GM10248 (cell line): ENCODE measurements at regions not wholly inside any gene's neighbourhood (a gene's known extent, or its start where the extent isn't known, plus 50 kb on each side); places are given as distances from the start of the nearest gene placed in this dataset.

Experiments used
- CTCF ChIA-PET: fragments of 300-600 bp; sonication (Branson Sonifier 250); formaldehyde crosslinking; extraction: SDS; loops from one replicate; lab custom pipeline; 2021; ENCODE audit warnings: antibody characterized with exemption; lab: Yijun Ruan, JAX
- POLR2A ChIA-PET: fragments of 350-650 bp; sonication (Branson Sonifier 250); formaldehyde crosslinking; extraction: SDS; loops from one replicate; lab custom pipeline; 2020; ENCODE audit warnings: antibody characterized with exemption; lab: Yijun Ruan, JAX
- DNase-seq: peaks from one replicate; pipeline ENCODE4 v3.0.0; 2012; ENCODE audit errors: extremely low spot score
- TF ChIP-seq, protein P1 (sequence below): IDR thresholded peaks from 2 replicates; pipeline ENCODE4 v1.5.1; 2012; ENCODE audit warnings: mild to moderate bottlenecking, low read depth; ENCODE audit errors: extremely low read depth, missing control alignments, control extremely low read depth

DNA sequence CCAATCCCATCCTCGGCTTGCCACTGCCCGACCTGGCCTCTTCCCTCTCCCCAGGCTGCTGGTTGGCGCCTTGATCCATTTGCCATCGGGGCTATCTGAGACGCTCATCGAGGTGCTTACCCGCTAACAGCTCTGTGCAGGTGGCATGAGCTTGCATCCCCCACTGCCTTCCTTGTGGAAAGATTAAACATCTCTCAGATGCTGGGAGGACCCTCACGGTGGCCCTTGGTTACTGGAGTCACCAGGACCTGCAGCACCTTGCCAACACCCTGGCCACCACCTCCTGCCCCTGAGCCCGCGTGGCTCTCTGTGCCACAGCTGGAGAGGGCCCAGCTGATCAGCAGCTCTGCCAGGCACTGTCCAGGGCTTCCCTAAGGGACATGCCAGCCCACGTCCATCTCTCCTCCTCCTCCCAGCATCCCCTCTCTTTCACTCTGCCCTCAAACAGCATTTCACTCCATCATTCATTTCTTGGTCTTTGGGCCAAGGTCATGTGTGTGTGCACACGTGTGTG lies 249.6 kb downstream of the RBFOX3 start:
- TF ChIP-seq, protein P1, sequence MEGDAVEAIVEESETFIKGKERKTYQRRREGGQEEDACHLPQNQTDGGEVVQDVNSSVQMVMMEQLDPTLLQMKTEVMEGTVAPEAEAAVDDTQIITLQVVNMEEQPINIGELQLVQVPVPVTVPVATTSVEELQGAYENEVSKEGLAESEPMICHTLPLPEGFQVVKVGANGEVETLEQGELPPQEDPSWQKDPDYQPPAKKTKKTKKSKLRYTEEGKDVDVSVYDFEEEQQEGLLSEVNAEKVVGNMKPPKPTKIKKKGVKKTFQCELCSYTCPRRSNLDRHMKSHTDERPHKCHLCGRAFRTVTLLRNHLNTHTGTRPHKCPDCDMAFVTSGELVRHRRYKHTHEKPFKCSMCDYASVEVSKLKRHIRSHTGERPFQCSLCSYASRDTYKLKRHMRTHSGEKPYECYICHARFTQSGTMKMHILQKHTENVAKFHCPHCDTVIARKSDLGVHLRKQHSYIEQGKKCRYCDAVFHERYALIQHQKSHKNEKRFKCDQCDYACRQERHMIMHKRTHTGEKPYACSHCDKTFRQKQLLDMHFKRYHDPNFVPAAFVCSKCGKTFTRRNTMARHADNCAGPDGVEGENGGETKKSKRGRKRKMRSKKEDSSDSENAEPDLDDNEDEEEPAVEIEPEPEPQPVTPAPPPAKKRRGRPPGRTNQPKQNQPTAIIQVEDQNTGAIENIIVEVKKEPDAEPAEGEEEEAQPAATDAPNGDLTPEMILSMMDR: no peak
- no peak for DNase-seq
- ChIA-PET POLR2A (no interaction called here), CTCF (no interaction called here)

DNA sequence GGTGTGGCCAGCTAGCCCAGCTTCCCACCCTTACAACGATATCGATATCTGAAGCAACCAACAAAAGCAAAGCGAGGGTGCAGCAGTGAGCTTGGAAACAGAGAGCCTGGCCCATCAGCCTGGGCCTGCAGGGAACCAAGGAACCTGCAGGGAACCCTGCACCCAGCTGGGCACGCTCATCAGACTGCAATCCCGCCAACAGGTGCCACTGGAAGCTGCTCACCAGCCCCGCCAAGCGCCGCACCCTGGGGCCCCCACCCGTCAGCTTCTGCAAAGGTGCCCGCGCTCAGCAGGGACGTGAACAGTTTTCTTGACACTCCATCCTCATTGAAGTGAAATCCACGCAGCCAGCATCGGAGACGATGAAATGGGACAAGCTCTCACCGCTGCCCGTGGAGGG lies 250.7 kb downstream of the RBFOX3 start:
- no peak for DNase-seq
- ChIA-PET POLR2A (no interaction called here), CTCF (no interaction called here)
- TF ChIP-seq, protein P1: no peak

DNA sequence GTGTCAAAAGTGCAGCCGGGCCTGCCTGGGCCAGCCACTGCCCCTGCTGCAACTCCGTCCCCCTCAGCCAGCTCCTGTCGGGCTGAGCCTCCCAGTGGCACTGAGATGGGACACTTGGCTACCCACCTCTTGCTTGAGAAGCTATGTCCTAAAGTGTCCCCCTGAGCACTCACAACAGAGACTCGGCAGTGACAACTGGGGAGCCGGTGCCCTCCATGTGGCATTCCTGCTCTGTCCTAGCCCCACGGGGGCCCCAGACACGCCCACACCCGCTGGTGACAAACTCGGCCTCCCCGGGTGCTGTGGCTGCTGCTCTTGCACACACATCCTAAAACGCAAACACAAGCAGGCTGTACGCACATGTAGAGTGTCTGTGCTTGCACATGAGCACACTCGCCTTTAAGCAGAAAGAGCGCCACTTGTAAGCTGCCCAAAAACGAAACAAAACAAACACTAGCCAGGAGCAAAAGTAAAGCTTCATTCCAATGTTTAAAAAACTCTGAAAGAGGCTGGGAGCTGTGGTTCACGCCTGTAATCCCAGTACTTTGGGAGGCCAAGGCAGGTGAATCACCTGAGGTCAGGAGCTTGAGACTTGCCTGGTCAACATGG lies 253.9 kb downstream of the RBFOX3 start:
- no peak for DNase-seq
- POLR2A ChIA-PET: no interaction called here
- CTCF ChIA-PET: interaction anchor here (1.4 to 1.7 kb wide), 2 partner anchors 13 to 35 kb away, joined by 3 to 4 read pairs; no protein-coding TSS in a partner anchor
- TF ChIP-seq, protein P1: no peak

DNA sequence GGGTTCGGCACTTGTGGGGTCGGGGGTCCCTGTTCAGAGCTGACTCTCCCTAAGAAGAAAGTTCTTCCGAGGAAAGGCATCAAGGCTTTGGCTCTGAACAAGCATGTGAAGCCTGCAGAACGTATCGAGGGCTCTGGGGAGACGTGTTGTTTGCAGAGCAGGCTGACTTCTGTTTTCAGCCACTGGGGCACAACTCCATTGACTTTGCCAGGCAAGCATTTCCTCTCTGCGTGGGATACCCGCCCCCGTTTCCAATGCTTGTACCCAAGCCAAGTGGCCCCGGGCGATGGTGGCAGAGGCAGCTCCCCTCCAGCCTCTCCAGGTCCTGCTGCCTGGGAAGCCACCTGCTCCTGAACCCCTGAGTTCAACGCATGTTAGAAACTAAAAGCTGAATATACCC lies 255.7 kb downstream of the RBFOX3 start:
- ChIA-PET CTCF (interaction anchor here (0.8 to 2.6 kb wide), 3 partner anchors 8 to 37 kb away, joined by 3 to 9 read pairs (median 4); no protein-coding TSS in a partner anchor), POLR2A (no interaction called here)
- DNase-seq: no peak
- TF ChIP-seq, protein P1: no peak

DNA sequence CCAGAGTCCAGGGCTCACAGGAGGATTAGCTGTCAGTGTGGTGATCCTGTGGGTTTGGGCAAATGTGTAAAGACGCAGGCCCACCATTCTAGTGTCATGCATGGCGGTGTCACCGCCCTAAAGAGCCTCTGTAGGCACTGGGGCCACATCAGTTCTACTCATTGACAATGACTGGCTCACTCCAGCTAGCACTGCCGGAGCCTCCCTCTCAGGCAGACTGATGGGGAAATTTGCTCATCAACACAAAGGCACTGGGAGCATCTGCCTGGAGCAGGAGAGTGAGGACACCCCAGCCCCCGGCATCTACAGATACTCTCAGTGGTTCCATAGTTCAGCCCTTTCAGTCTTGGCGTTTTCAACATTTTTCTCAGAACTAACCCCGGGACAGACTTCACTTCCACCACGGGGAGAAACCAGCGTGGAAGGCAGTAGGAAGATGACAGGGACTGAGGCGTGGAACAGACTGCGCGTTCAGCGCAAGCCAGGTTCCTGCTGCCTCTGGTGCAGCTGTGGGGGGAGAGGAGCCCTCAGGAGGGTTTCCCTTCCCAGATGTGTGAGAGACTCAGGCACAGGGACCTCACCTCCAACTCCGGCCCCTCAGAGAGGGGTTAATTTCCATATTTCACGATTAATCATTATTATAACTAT lies 256.6 kb downstream of the RBFOX3 start:
- TF ChIP-seq, protein P1: no peak
- DNase-seq: no peak
- ChIA-PET POLR2A (no interaction called here), CTCF (interaction anchor here (2.6 kb wide), 1 partner anchor 38 kb away, joined by 9 read pairs; no protein-coding TSS in a partner anchor)

DNA sequence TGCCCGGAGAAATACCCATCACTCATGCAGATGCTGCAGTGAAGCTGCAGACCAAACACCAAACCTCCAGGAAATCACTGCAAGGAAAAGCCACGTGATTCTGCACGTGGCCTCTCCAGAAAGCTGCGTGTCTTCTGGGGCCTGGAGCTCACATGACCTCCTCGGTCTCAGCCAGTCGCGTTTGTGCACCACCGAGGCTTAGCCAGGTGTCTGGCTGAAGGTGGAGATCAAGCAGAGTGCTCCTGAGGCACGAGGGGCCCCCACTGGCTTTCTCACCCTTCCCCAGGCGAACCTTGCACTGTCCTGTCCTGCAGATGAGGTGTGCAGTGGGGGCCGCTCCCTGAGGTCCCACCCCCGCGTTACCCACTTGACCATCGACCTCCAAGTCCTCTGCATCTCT lies 257.3 kb downstream of the RBFOX3 start:
- POLR2A ChIA-PET: no interaction called here
- TF ChIP-seq, protein P1: no peak
- DNase-seq: no peak
- CTCF ChIA-PET: no interaction called here
